CD4-positive, alpha-beta T cell treated with Interleukin-2 at 100 ng/mL for 4 hours (primary cell): ENCODE measurements at regions not wholly inside any gene's neighbourhood (a gene's known extent, or its start where the extent isn't known, plus 50 kb on each side); places are given as distances from the start of the nearest gene placed in this dataset.

ENCODE experiments used
- DNase-seq: peaks from one replicate; pipeline ENCODE4 v3.0.0-alpha.2; 2020; ENCODE audit warnings: low spot score

GRCh38 chr2:16154501-16155280, 214.3 kb downstream of the MYCN start:
- DNase-seq: no peak

GRCh38 chr2:16154061-16154460, 213.7 kb downstream of the MYCN start:
- no peak for DNase-seq

- no peak for DNase-seq
Observed at GRCh38 chr2:16153754-16154035, 213.3 kb downstream of the MYCN start.

- DNase-seq: no peak
Observed at GRCh38 chr2:16152928-16153753, 212.8 kb downstream of the MYCN start.

GRCh38 chr2:16152071-16152927, 211.9 kb downstream of the MYCN start:
- no peak for DNase-seq

GRCh38 chr2:16151651-16152050, 211.3 kb downstream of the MYCN start:
- DNase-seq: no peak

GRCh38 chr2:16151281-16151570, 210.9 kb downstream of the MYCN start:
- DNase-seq: no peak

- DNase-seq: no peak
Observed at GRCh38 chr2:16150456-16151280, 210.3 kb downstream of the MYCN start.

- no peak for DNase-seq
Observed at GRCh38 chr2:16149349-16150243, 209.2 kb downstream of the MYCN start.

- no peak for DNase-seq
Observed at GRCh38 chr2:16148632-16149348, 208.4 kb downstream of the MYCN start.

GRCh38 chr2:16142383-16143361, 202.3 kb downstream of the MYCN start:
- no peak for DNase-seq

GRCh38 chr2:16141641-16141921, 201.2 kb downstream of the MYCN start:
- DNase-seq: no peak

- no peak for DNase-seq
Observed at GRCh38 chr2:16140771-16141640, 200.7 kb downstream of the MYCN start.

GRCh38 chr2:16139663-16140615, 199.6 kb downstream of the MYCN start:
- DNase-seq: no peak

- no peak for DNase-seq
Observed at GRCh38 chr2:16138811-16139662, 198.7 kb downstream of the MYCN start.

GRCh38 chr2:16137080-16137755, 196.9 kb downstream of the MYCN start:
- no peak for DNase-seq
